Inferior parietal cortex (tissue), 1 donor: ENCODE measurements at regions not wholly inside any gene's neighbourhood (a gene's known extent, or its start where the extent isn't known, plus 50 kb on each side); places are given as distances from the start of the nearest gene placed in this dataset.
"Not testable (repeated sequence)": the region's sequence is repeated elsewhere in the genome, so short reads cannot be mapped to it uniquely, and the experiment has no call there.

Source experiments
- DNase-seq: peaks from one replicate; pipeline ENCODE4 v3.0.0-alpha.2; 2016; ENCODE audit errors: extremely low spot score

DNA sequence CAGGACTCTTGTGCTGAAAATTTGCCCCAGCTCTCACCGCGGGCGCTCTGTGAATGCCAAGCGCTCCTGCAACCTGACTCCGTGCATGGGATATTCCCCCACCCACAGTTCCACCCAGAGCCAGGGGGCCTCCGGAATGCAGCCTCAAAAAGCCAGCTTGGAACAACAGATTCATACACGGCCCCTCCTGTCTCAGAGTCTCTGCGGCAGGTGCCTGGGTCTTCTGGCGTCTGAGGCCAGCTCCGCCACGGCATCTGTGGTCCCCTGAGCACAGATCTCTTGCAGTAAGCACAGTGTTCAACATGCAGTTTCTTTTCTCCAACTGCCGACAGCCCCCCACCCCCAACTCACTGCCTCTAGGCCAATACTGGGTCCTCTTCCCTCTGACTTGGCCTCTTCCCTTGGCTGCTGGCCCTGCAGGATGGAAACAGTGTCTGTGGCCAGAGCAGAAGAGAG is 355.7 kb upstream of the IRX2 start:
- DNase-seq, result no peak

DNA sequence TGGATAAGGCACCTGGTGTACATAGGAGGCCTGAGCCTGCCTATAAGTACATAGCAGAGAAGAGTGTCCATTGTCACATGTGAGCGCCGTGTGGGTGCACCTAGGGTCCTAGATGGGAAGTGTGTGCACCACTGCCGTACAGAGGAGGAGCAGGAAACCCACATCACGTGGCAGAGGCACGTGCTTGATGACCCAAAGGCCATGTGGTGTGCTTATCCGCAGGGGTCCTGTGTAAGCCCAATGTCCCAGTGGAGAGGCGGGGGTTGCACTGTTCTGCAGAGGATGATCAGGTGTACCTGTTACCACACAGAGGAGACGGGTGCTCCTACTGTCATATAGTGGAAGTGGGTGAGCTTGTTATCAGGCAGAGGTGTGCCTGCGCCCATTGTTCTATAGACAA is 354.1 kb upstream of the IRX2 start:
- DNase-seq, result no peak

GRCh38 chr5:3105172-3105571 is 353.7 kb upstream of the IRX2 start:
- DNase-seq, result no peak

DNA sequence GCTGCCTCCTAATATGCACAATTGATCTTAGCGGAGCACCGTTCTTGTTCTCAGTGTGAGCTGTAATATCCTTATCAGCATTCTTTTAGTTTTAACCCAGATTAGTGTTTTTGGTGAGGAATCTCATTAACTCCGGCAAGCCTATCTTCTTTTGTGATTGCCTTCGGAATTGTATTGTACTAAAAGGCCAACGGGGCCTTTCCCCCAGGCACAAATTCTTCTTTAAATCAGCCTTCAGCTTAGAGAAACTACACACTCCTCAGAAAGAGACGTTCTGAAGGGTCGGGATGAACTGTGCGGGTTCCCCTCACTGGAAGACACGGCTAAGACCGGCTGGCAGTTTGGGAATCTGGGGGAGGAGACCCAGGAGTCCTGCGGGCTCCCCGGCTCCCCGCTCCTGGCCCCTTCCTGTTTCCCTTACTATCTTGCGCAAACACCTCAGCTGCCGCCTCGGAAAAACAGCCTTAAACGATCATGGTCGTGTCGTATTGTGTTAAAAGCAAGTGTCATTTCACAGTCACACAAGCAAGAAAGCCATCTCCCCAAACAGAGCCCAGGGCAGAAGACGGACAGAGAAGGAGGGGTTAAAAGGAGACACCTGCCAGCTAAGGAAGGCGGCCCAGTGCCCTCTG is 353.1 kb upstream of the IRX2 start:
- no peak for DNase-seq

DNA sequence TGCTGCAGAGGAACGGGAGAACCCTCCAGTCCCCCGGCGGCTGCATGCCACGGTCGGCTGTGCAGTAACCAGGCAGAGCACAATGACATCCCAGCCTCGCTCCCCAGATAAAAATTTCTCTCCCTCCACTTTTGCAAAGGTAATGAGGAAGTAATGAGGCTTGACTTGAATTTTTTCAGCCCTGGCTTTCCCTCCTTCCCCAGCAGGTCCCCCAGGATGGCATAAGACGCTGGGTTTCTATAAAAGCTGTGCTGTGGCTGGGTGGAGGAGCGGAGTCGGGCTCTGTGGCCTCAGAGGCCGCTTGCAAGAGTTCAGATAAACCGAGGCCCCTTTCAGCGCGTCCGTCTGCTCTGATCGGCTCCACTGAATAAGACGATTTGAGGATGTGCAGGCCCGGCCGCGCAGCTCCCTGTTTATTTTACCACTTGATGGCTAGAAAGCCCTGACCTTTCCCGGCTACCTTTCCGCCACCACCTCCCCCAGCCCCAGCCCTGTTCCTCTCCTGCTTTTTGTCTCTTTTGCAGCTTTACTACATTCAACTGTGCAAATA is 351.9 kb upstream of the IRX2 start:
- DNase-seq, result no peak

GRCh38 chr5:3102531-3102930 is 351.1 kb upstream of the IRX2 start:
- no peak for DNase-seq

DNA sequence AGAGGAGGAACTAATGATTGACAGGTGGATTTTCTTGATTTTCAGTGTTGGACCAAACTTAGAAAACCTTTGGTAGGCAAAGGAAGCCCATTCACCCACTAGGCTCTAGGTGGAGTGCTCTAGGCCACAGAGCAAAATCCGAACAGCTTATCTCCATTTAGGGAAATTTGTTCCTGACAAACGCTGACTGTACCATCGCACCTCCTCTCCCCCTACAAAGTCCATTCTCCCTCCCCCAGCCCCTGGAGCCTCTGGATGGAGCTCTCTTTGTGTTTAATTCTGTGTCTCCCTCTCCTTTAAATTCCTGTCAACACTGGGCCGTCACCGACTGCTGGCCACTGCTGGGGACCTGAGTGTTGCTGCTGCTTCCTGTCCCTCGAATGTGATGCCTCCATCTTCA is 350.1 kb upstream of the IRX2 start:
- DNase-seq, result no peak

DNA sequence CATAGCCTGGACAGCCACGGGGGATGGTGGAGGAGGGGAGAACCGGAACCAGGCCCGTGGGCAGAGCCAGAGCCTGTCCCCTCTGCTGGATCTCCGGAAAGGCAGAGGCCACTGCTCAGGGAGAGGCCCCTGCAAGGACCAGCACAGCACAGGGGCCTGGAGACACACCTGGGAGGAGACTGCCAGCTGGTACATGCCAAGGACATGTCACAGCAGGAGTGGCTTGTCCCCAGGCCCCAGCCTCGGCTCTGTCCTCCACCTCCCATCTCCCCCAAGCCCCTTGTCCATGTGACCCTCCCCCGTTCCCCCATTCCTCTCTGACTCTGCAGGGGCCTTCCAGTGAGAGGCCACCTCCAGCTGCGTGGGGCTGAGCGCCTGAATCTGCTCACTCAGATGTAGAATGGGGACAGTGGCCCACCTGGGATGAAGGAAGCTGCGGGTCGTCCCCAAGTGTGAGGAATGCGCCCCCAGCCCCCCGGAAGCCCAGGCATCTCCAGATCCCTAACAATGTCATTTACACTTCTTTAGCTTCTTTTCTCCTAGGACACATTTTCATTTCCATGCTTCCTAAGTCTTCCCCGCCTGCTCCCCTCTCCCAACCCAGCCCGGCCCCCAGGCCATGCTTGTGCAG is 349.6 kb upstream of the IRX2 start:
- DNase-seq, result no peak

GRCh38 chr5:3099954-3100353 is 348.5 kb upstream of the IRX2 start:
- DNase-seq, result no peak

- DNase-seq, result no peak
Measured at GRCh38 chr5:3099526-3099925, 348.0 kb upstream of the IRX2 start.

DNA sequence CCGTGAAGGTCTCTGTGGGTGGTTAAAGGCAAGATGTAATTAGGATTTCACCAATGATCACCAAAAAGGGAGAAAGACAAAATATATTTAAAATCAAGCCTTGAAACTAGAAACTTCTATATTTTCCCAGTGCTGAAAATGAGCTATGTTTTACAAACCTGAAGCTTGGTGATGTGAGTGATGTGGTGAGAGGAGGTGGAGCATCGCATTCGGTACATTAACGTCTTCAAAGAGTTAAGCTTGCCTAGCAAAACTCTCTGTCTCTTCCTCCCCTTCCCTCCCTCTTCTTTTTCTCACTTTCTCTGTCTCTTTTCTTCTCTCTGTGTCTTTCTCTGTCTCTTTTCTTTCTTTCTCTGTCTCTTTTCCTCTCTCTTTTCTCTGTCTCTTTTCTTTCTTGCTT is 347.3 kb upstream of the IRX2 start:
- no peak for DNase-seq

GRCh38 chr5:3092664-3093063 is 341.2 kb upstream of the IRX2 start:
- DNase-seq, result no peak

GRCh38 chr5:3092211-3092610 is 340.7 kb upstream of the IRX2 start:
- no peak for DNase-seq

DNA sequence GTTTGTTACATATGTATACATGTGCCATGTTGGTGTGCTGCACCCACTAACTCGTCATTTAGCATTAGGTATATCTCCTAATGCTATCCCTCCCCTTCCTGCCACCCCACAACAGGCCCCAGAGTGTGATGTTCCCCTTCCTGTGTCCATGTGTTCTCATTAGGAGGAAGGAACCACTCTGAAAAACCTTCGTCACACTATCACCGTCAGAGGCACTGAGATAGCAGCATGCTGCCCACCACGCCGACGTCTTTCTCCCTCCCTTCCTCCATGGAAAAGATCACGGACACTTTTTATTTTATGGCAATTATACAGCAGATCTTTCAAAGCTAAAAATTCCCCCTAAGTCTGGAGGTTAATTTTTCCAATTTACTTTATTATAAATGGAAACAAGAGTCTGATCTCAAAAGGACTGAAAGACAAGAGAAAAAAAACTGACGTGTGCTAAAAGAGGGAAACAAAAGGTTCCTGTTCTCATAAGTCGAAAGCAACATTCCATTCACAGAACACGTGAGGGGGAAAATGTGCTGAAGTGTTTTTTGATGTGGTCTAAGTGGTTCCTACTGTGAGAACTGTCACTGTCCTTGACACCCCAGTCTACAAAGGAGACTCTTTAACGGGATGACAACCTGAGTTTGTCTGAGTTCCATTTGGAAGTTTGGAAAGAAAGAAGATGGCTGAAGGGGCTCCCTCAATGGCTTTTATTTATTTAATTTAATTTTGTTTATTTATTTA is 339.7 kb upstream of the IRX2 start:
- DNase-seq, result no peak

GRCh38 chr5:3090305-3090704 is 338.8 kb upstream of the IRX2 start:
- not testable (repeated sequence) for DNase-seq

GRCh38 chr5:3080366-3080765 is 328.9 kb upstream of the IRX2 start:
- no peak for DNase-seq

GRCh38 chr5:3077684-3078083 is 326.2 kb upstream of the IRX2 start:
- DNase-seq, result no peak

- no peak for DNase-seq
Measured at GRCh38 chr5:3075309-3075708, 323.8 kb upstream of the IRX2 start.

- DNase-seq, result no peak
Measured at GRCh38 chr5:3068401-3068800, 316.9 kb upstream of the IRX2 start.

GRCh38 chr5:3060283-3060682 is 308.8 kb upstream of the IRX2 start:
- no peak for DNase-seq

GRCh38 chr5:3059488-3059887 is 308.0 kb upstream of the IRX2 start:
- DNase-seq, result no peak

DNA sequence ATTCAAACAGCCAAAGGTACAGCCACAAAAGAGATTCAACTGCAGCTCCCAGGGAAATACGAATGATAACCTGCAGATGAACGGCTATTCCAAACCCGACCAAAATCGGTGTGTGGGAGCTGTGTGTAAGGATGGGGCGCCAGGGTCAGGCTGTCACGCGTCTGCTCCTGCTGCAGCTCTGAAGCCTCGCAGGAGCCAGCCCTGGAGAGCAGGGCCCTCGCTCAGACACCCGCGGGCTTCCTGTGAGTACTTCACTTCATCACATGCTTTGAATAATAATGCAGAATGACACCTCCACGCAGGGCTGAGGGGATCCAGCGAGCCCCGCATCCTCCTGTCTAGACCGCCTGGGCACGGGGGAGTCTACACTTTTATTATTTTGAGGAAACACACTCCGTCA is 307.5 kb upstream of the IRX2 start:
- DNase-seq, result no peak

GRCh38 chr5:3056866-3057265 is 305.4 kb upstream of the IRX2 start:
- DNase-seq, result no peak
